KG1 (cell line): ENCODE measurements at regions not wholly inside any gene's neighbourhood (a gene's known extent, or its start where the extent isn't known, plus 50 kb on each side); places are given as distances from the start of the nearest gene placed in this dataset.

Experiments
- DNase-seq: peaks from one replicate; lab custom pipeline; 2025; lab: John Stamatoyannopoulos, UW

GRCh38 chr10:3455385-3456334 is 283.1 kb upstream of the PITRM1 start:
- DNase-seq, result no peak

- no peak for DNase-seq
Observed at GRCh38 chr10:3452683-3453361, 280.2 kb upstream of the PITRM1 start.

- DNase-seq, result no peak
Observed at GRCh38 chr10:3452173-3452626, 279.6 kb upstream of the PITRM1 start.

GRCh38 chr10:3451516-3452172 is 279.1 kb upstream of the PITRM1 start:
- DNase-seq, result no peak

- no peak for DNase-seq
Observed at GRCh38 chr10:3446221-3446620, 273.6 kb upstream of the PITRM1 start.

GRCh38 chr10:3445648-3446047 is 273.1 kb upstream of the PITRM1 start:
- no peak for DNase-seq

- no peak for DNase-seq
Observed at GRCh38 chr10:3442451-3442990, 269.9 kb upstream of the PITRM1 start.

- DNase-seq, result no peak
Observed at GRCh38 chr10:3439183-3439582, 266.6 kb upstream of the PITRM1 start.

- DNase-seq, result no peak
Observed at GRCh38 chr10:3438606-3439005, 266.0 kb upstream of the PITRM1 start.

GRCh38 chr10:3435671-3436070 is 263.1 kb upstream of the PITRM1 start:
- no peak for DNase-seq

GRCh38 chr10:3433988-3434387 is 261.4 kb upstream of the PITRM1 start:
- no peak for DNase-seq

GRCh38 chr10:3433131-3433530 is 260.5 kb upstream of the PITRM1 start:
- no peak for DNase-seq

- DNase-seq, result no peak
Observed at GRCh38 chr10:3432081-3432825, 259.7 kb upstream of the PITRM1 start.

- DNase-seq, result no peak
Observed at GRCh38 chr10:3430501-3430900, 257.9 kb upstream of the PITRM1 start.

GRCh38 chr10:3429676-3430075 is 257.1 kb upstream of the PITRM1 start:
- DNase-seq, result no peak

GRCh38 chr10:3428826-3429225 is 256.2 kb upstream of the PITRM1 start:
- no peak for DNase-seq

GRCh38 chr10:3427950-3428354 is 255.4 kb upstream of the PITRM1 start:
- no peak for DNase-seq

GRCh38 chr10:3427347-3427746 is 254.8 kb upstream of the PITRM1 start:
- DNase-seq, result no peak

GRCh38 chr10:3426190-3426845 is 253.7 kb upstream of the PITRM1 start:
- no peak for DNase-seq

- no peak for DNase-seq
Observed at GRCh38 chr10:3425716-3426115, 253.1 kb upstream of the PITRM1 start.

GRCh38 chr10:3425261-3425660 is 252.7 kb upstream of the PITRM1 start:
- DNase-seq, result no peak
